ENCODE measurements at regions not wholly inside any gene's neighbourhood (a gene's known extent, or its start where the extent isn't known, plus 50 kb on each side); places are given as distances from the start of the nearest gene placed in this dataset.
A peak's percentile ranks its signal among the peaks of the same experiment; 100 is the strongest.

GRCh38 chr6:51394061-51394460 lies 575.4 kb downstream of the TFAP2B start (continued):
- TF ChIP-seq BCLAF1 (IDR thresholded peaks at IDR 0.05) (no peak), ZBTB33 (IDR thresholded peaks at IDR 0.05) (no peak), RCOR1 (conservative IDR thresholded peaks at IDR 0.05; ENCODE audit: low read depth, low read length) (no peak), PML (IDR thresholded peaks at IDR 0.05; ENCODE audit: low read length) (no peak), MYC (IDR thresholded peaks at IDR 0.05; ENCODE audit: insufficient read depth, insufficient read length, insufficient replicate concordance, low read length, severe bottlenecking) (no peak), TAF1 (IDR thresholded peaks at IDR 0.05; ENCODE audit: borderline replicate concordance, low read depth, low read length) (no peak), ZZZ3 (IDR thresholded peaks at IDR 0.05; ENCODE audit: control insufficient read depth, insufficient read length, low read depth) (no peak), SPI1 (IDR thresholded peaks at IDR 0.05; ENCODE audit: borderline replicate concordance, insufficient read depth, low read depth, low read length) (no peak), HDAC2 (IDR thresholded peaks at IDR 0.05) (no peak)

- RAD21 ChIA-PET (ENCODE audit: unreplicated experiment), result no interaction called here
- TF ChIP-seq CUX1 (IDR thresholded peaks at IDR 0.05; ENCODE audit: insufficient replicate concordance, low read depth, low read length) (no peak), GATAD2B (conservative IDR thresholded peaks at IDR 0.05; ENCODE audit: low read depth) (no peak)
Measured at GRCh38 chr6:51396583-51396982, 577.9 kb downstream of the TFAP2B start.

More at GRCh38 chr6:51396583-51396982, 577.9 kb downstream of the TFAP2B start:
- Histone ChIP-seq H3K9me3 (replicated peaks; ENCODE audit: control insufficient read depth, insufficient read depth, low read length) (no peaks in the 10 kb centered on the region), H3K4me1 (ENCODE audit: control insufficient read depth, insufficient read depth, low read length) (no peaks in the 10 kb centered on the region), H3K4me2 (ENCODE audit: control insufficient read depth, insufficient read depth) (no peak overlapping the region), H3K36me3 (ENCODE audit: control insufficient read depth in 2 of 2, insufficient read depth in 2 of 2, low read length in 1 of 2) (no peaks in the 10 kb centered on the region), H3K4me3 (no peak overlapping the region), H3K9ac (ENCODE audit: control insufficient read depth, insufficient read depth, low read length) (no peak overlapping the region), H3K27me3 (replicated peaks in 1 of 2; ENCODE audit: control insufficient read depth in 2 of 2, insufficient read depth in 2 of 2, low read length in 1 of 2) (no peaks in the 10 kb centered on the region), H2AFZ (ENCODE audit: control insufficient read depth, low read depth, low read length) (no peak overlapping the region), H3K79me2 (ENCODE audit: control insufficient read depth, insufficient read depth, low read length) (no peaks in the 10 kb centered on the region), H4K20me1 (ENCODE audit: control insufficient read depth, insufficient read depth) (no peaks in the 10 kb centered on the region), H3K27ac (ENCODE audit: control insufficient read depth, insufficient read depth) (no peak overlapping the region)
- ATAC-seq (peak; percentile 75), DNase-seq (ENCODE audit: low read depth, low spot score) (no peak), FAIRE-seq (peak; percentile 18)
- ChIA-PET POLR2A (no interaction called here), SMC1A (ENCODE audit: uncharacterized antibody, unreplicated experiment) (interaction anchor here (1.2 to 3.5 kb wide), 2 partner anchors 24 to 64 kb away, joined by 3 to 14 read pairs; no protein-coding TSS in a partner anchor), CTCF (no interaction called here)
- intact Hi-C loops (cut with micrococcal nuclease; ENCODE audit: unreplicated experiment) (loop anchor here (5.0 kb wide), 1 partner anchor 116 kb away; no protein-coding TSS in a partner anchor), in situ Hi-C loops (cut with MboI) (no loop called here)
- BruUV-seq (replicated peaks), result no TSS peak

All from GM12878 (cell line).